Adrenal gland (tissue), 5 donors: ENCODE measurements at regions not wholly inside any gene's neighbourhood (a gene's known extent, or its start where the extent isn't known, plus 50 kb on each side); places are given as distances from the start of the nearest gene placed in this dataset.

Source experiments
- CTCF ChIP-seq, 6 experiments: fragments of 450-650 bp in 4 of 6; fragments of 200-600 bp in 2 of 6; sonication (generic) in 1 of 6; IDR thresholded peaks; 1 replicate in 5 of 6; 2 replicates in 1 of 6; pipeline versions ENCODE4 v1.5.1 to v1.8.0; 2016 to 2021; ENCODE audit warnings: antibody characterized with exemption in 6 of 6, mild to moderate bottlenecking in 2 of 6, moderate library complexity in 1 of 6
- POLR2A ChIP-seq, 2 donors: fragments of 450-650 bp; IDR thresholded peaks; one replicate each; pipeline ENCODE4 v1.6.1; 2017; ENCODE audit warnings: antibody characterized with exemption in 2 of 2, mild to moderate bottlenecking in 2 of 2, moderate library complexity in 1 of 2
- donor health status: DM: no; HTN: no; CAD: no.

- TF ChIP-seq CTCF (IDR thresholded peaks at IDR 0.05) (no peak), POLR2A (IDR thresholded peaks at IDR 0.05) (no peak)
Observed at GRCh38 chr2:215811003-215811402, 202.3 kb downstream of the MREG start.
